Esophagus (tissue), 2 donors: ENCODE measurements at regions not wholly inside any gene's neighbourhood (a gene's known extent, or its start where the extent isn't known, plus 50 kb on each side); places are given as distances from the start of the nearest gene placed in this dataset.

Source experiments
- H3K27ac ChIP-seq, 2 donors: one replicate each; pipeline ENCODE4 v1.5.1; 2013; ENCODE audit warnings: low read depth in 2 of 2, mild to moderate bottlenecking in 2 of 2, inconsistent platforms in 1 of 2, low read length in 1 of 2, moderate library complexity in 1 of 2
- H3K27me3 ChIP-seq, 2 donors: one replicate each; pipeline ENCODE4 v1.6.1; 2013; ENCODE audit warnings: low read length in 2 of 2, control low read depth in 1 of 2, mild to moderate bottlenecking in 1 of 2; ENCODE audit not compliant: insufficient read depth in 2 of 2, control insufficient read depth in 1 of 2
- H3K36me3 ChIP-seq, 2 donors: one replicate each; pipeline ENCODE4 v1.6.1; 2013; ENCODE audit warnings: low read length in 1 of 2; ENCODE audit not compliant: control insufficient read depth in 2 of 2, insufficient read depth in 2 of 2
- H3K4me1 ChIP-seq, 2 donors: one replicate each; pipeline ENCODE4 v1.6.1; 2013; ENCODE audit warnings: low read length in 1 of 2; ENCODE audit not compliant: control insufficient read depth in 2 of 2, insufficient read depth in 2 of 2
- H3K4me3 ChIP-seq, 2 donors: one replicate each; pipeline ENCODE4 v1.5.1; 2013; ENCODE audit warnings: low read length in 2 of 2, mild to moderate bottlenecking in 2 of 2, low read depth in 1 of 2, moderate library complexity in 1 of 2
- H3K9me3 ChIP-seq, 2 donors: one replicate each; pipeline ENCODE4 v1.6.1; 2013; ENCODE audit warnings: mild to moderate bottlenecking in 2 of 2, low read depth in 1 of 2, low read length in 1 of 2, moderate library complexity in 1 of 2; ENCODE audit not compliant: control insufficient read depth in 2 of 2, insufficient read depth in 1 of 2
- WGBS, 2 donors: extraction: QIAGEN DNeasy Blood & Tissue Kit; methylation state at CpG; one replicate each; pipeline ENCODE4 v1.1.7; 2013; 5-methylcytosine and 5-hydroxymethylcytosine counted together
- donor health status: healthy with polysubstance abuse.
- donor health status: Bipolar disorder and iron deficiency.

GRCh38 chr3:104584682-104585081 is 782.0 kb upstream of the ALCAM start:
- H3K27me3 ChIP-seq: no peaks in the 10 kb centered on the region
- H3K4me1 ChIP-seq: no peaks in the 10 kb centered on the region
- no peaks in the 10 kb centered on the region for H3K9me3 ChIP-seq
- H3K4me3 ChIP-seq: no peak overlapping the region
- no peak overlapping the region for H3K27ac ChIP-seq
- H3K36me3 ChIP-seq: no peaks in the 10 kb centered on the region
- WGBS, 2 donors: 55 to 63% methylated on average over 5 of the region's 5 CpGs

GRCh38 chr3:104586344-104586743 is 780.4 kb upstream of the ALCAM start:
- Histone ChIP-seq H3K4me1 (no peaks in the 10 kb centered on the region), H3K27me3 (no peaks in the 10 kb centered on the region), H3K4me3 (no peak overlapping the region), H3K36me3 (no peaks in the 10 kb centered on the region), H3K9me3 (no peaks in the 10 kb centered on the region), H3K27ac (no peak overlapping the region)

- no peaks in the 10 kb centered on the region for H3K4me1 ChIP-seq
- H3K9me3 ChIP-seq: no peaks in the 10 kb centered on the region
- H3K36me3 ChIP-seq: no peaks in the 10 kb centered on the region
- no peak overlapping the region for H3K27ac ChIP-seq
- WGBS, 2 donors: 46 to 65% methylated on average over 3 of the region's 3 CpGs
- no peak overlapping the region for H3K4me3 ChIP-seq
- no peaks in the 10 kb centered on the region for H3K27me3 ChIP-seq
Measured at GRCh38 chr3:104588442-104588841, 778.3 kb upstream of the ALCAM start.

- 87 to 94% methylated on average over 3 of the region's 3 CpGs for WGBS, 2 donors
- no peaks in the 10 kb centered on the region for H3K4me1 ChIP-seq
- no peak overlapping the region for H3K27ac ChIP-seq
- no peaks in the 10 kb centered on the region for H3K27me3 ChIP-seq
- H3K9me3 ChIP-seq: no peaks in the 10 kb centered on the region
- H3K36me3 ChIP-seq: no peaks in the 10 kb centered on the region
- H3K4me3 ChIP-seq: no peak overlapping the region
Measured at GRCh38 chr3:104591776-104592175, 774.9 kb upstream of the ALCAM start.

GRCh38 chr3:104594491-104594890 is 772.2 kb upstream of the ALCAM start:
- no peaks in the 10 kb centered on the region for H3K4me1 ChIP-seq
- H3K4me3 ChIP-seq: no peak overlapping the region
- no peaks in the 10 kb centered on the region for H3K9me3 ChIP-seq
- H3K27me3 ChIP-seq: no peaks in the 10 kb centered on the region
- WGBS, 2 donors: 84 to 89% methylated on average over 2 of the region's 2 CpGs
- H3K36me3 ChIP-seq: no peaks in the 10 kb centered on the region
- H3K27ac ChIP-seq: no peak overlapping the region

- Histone ChIP-seq H3K4me3 (no peak overlapping the region), H3K9me3 (no peaks in the 10 kb centered on the region), H3K4me1 (no peaks in the 10 kb centered on the region), H3K27ac (no peak overlapping the region), H3K36me3 (no peaks in the 10 kb centered on the region), H3K27me3 (no peaks in the 10 kb centered on the region)
- 81 to 88% methylated on average over 2 of the region's 2 CpGs for WGBS, 2 donors
Measured at GRCh38 chr3:104596054-104596453, 770.7 kb upstream of the ALCAM start.

- no peaks in the 10 kb centered on the region for H3K9me3 ChIP-seq
- WGBS, 2 donors: 16 to 21% methylated on average over 2 of the region's 2 CpGs
- no peak overlapping the region for H3K27ac ChIP-seq
- no peaks in the 10 kb centered on the region for H3K4me1 ChIP-seq
- H3K4me3 ChIP-seq: no peak overlapping the region
- no peaks in the 10 kb centered on the region for H3K27me3 ChIP-seq
- no peaks in the 10 kb centered on the region for H3K36me3 ChIP-seq
Measured at GRCh38 chr3:104596551-104596950, 770.2 kb upstream of the ALCAM start.

- H3K4me1 ChIP-seq: no peaks in the 10 kb centered on the region
- no peak overlapping the region for H3K4me3 ChIP-seq
- H3K27me3 ChIP-seq: no peaks in the 10 kb centered on the region
- H3K36me3 ChIP-seq: no peaks in the 10 kb centered on the region
- 45 to 57% methylated on average over 6 of the region's 6 CpGs for WGBS, 2 donors
- H3K27ac ChIP-seq: peak overlapping the region in 1 of 2 donors; percentile 15
- no peaks in the 10 kb centered on the region for H3K9me3 ChIP-seq
Measured at GRCh38 chr3:104598848-104599511, 767.7 kb upstream of the ALCAM start.

GRCh38 chr3:104604326-104605010 is 762.2 kb upstream of the ALCAM start:
- no peak overlapping the region for H3K4me3 ChIP-seq
- WGBS, 2 donors: 57 to 68% methylated on average over 3 of the region's 3 CpGs
- no peaks in the 10 kb centered on the region for H3K4me1 ChIP-seq
- no peak overlapping the region for H3K27ac ChIP-seq
- H3K27me3 ChIP-seq: no peaks in the 10 kb centered on the region
- no peaks in the 10 kb centered on the region for H3K9me3 ChIP-seq
- H3K36me3 ChIP-seq: no peaks in the 10 kb centered on the region

GRCh38 chr3:104606812-104607211 is 759.9 kb upstream of the ALCAM start:
- no peak overlapping the region for H3K27ac ChIP-seq
- no peaks in the 10 kb centered on the region for H3K4me1 ChIP-seq
- WGBS, 2 donors: 26 to 28% methylated on average over 2 of the region's 2 CpGs
- no peaks in the 10 kb centered on the region for H3K27me3 ChIP-seq
- no peaks in the 10 kb centered on the region for H3K36me3 ChIP-seq
- H3K9me3 ChIP-seq: no peaks in the 10 kb centered on the region
- H3K4me3 ChIP-seq: no peak overlapping the region
